HG03575 (cell line): ENCODE measurements at regions not wholly inside any gene's neighbourhood (a gene's known extent, or its start where the extent isn't known, plus 50 kb on each side); places are given as distances from the start of the nearest gene placed in this dataset.
"Not testable (repeated sequence)": the region's sequence is repeated elsewhere in the genome, so short reads cannot be mapped to it uniquely, and the experiment has no call there.

Experiments
- ATAC-seq: cut with Tn5 transposase; IDR thresholded peaks from one replicate; pipeline ENCODE4 v1.9.1; 2021; ENCODE audit not compliant: unreplicated experiment, insufficient number of reproducible peaks, low FRiP score; ENCODE audit errors: extremely low read depth

GRCh38 chr22:49514211-49514610 is 313.5 kb downstream of the BRD1 start:
- ATAC-seq, result no peak

DNA sequence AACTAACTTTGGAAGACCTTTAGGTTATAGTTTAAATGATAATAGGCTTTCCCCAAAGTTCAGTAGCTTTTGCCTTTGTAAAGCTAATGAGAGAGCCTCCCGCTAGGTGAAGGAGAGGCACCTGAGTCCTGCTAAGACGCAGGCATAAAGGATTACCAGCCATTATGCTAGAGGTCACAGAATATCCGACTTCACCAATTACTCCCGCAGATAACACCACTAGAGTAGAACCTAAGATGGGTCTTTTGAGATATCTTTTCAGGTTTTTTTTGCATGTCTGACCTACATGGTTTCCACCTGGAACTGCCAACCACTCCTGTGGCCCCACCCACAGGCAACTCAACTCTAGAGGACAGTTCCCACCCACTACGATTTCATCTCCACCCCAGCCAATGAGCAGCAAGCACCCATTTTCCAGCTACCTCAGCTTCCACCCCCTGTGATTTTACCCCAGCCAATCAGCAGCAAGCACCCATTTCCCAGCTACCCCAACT is 314.3 kb downstream of the BRD1 start:
- ATAC-seq, result no peak

DNA sequence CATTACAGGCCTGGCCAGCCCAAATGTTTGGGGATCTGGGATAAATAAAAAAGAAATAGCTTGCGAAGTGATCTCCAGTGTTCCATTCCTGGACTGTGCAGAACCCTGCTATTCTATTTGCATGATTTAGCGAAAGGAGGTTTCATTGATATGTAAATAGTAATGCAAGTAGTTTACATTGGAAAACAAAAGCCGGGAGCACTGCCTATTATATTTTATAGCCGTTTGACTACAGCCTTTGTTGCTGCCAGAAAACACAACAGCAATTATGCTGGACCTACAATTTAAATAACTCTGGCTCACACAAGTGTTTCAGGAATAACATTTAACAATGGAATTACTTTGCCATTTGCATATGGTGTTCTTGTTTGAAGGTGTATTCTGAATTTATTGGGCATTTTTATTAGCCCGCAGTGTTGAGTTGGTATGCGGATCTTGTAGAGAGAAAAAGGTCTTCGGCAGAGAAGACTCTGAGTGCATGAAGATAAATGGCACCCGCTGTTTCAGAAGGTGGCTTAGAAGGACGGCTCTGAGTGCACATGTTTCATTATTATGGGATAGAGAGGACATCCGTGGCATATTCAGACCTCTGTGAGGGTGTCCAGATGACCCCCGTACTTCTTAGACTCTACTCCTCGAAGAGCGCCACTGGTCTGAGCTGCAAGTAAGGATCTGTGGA is 315.0 kb downstream of the BRD1 start:
- ATAC-seq, result no peak

- not testable (repeated sequence) for ATAC-seq
These were observed 316.1 kb downstream of the BRD1 start for GRCh38 chr22:49511393-49512189.

DNA sequence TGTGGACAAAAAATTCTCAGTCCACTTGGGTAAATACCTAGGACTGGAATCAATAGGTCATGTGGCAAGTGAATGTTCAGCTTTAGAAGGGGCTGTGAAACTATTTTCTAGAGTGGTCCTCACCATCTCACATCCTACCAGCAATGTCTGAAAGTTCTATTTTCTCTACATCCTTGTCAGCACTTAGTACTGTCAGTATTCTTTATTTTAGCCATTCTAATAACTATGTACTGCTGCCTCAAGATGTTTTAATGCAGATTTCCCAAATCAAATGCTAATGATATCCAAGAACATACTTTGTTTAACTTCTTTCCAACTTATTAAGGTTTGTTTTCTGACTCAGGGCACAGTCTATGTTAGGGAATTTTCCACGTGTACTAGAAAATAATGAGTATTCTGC is 317.0 kb downstream of the BRD1 start:
- no peak for ATAC-seq

GRCh38 chr22:49509016-49509415 is 318.7 kb downstream of the BRD1 start:
- no peak for ATAC-seq

DNA sequence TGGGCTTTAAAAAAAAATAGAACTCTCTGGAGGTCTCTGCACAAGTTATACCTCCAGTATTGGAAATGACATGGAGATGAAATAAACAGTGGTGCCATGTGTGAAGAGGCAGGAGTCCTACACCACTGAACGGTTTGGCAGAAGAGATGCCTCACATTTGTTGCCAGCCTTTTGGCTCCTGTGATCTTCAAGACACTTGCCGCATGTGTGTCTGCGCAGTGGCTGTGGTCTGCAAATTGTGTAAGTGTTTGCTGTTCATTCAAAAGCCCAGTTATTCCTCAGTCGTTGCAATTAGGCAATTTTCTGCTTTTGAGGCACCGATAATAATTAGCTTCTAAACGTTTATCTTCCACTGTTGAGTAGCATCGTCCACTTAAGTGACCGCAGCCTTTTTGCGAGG is 319.1 kb downstream of the BRD1 start:
- ATAC-seq, result no peak

- no peak for ATAC-seq
These were observed 319.9 kb downstream of the BRD1 start for GRCh38 chr22:49507607-49508292.

- no peak for ATAC-seq
These were observed 321.7 kb downstream of the BRD1 start for GRCh38 chr22:49506010-49506400.

DNA sequence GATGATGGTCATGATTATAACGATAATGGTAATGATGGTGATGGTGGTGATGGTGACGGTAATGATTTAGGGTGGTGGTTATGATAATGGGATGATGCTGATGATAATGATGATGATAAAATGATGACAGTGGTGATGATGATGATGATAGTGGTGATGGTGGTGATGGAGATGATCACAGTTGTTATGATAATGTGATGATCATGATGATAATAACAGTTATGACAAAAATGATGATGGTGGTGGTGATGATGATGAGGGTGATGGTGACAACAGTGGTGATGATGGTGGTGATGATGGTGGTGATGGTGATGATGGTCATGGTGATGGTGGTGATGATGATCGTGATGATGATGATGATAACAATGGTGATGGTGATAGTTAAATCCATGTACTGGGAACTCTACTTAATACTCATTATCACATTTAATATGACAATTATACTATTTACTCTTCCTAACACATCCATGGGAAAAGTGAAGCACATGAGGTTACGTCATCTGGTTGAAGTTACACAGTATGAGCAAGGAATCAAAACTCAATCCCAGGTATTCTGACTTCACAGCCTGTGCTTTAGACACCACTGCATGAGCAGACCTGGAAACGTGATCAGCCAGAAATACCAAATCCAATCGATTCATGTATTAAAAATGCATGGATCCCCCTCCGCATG is 322.2 kb downstream of the BRD1 start:
- ATAC-seq, result no peak

GRCh38 chr22:49503896-49504521 is 323.7 kb downstream of the BRD1 start:
- ATAC-seq, result no peak

GRCh38 chr22:49503321-49503720 is 324.4 kb downstream of the BRD1 start:
- no peak for ATAC-seq

GRCh38 chr22:49502126-49502826 is 325.4 kb downstream of the BRD1 start:
- ATAC-seq, result no peak

- no peak for ATAC-seq
These were observed 326.7 kb downstream of the BRD1 start for GRCh38 chr22:49500942-49501395.

DNA sequence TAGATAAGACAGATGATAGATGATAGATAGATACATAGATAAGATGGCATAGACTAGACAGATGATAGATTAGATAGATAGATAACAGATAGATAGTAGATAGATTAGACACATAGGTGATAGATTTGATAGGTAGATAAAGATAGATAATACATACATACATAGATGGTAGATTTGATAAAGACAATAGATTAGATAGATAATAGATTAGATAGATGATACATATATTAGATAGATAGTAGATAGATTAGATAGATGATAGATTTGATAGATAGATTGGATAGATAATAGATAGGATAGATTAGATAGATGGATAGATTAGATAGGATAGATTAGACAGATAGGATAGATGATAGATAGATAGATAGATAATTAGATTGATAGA is 327.6 kb downstream of the BRD1 start:
- no peak for ATAC-seq

DNA sequence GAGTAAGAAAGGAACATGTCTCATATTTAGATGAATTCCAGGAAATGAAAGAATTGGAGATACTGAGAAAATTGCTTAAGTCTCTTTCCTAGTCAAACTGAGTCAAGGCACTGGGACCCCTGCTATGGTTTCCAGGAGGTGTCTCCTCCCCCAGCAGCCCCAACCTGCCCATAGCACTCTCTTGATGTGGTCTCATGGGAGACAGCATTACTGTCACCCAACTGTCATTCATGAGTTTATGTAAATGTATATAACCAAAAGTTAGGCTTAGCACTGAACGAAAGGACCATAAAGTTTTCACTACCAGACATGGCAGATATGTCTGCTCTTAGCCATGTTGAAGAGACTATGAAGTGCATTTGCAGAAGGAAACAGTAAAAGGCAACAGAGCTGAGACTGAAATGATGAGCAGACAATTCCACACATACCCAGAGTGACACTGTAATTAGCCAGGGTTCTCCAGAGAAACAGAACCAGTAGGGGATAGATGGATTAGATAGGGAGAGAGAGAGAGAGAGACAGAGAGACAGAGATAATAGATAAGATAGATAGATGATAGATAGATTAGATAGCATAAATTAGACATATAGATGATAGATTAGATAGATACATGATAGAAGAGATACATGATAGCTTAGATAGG is 328.1 kb downstream of the BRD1 start:
- ATAC-seq, result no peak

DNA sequence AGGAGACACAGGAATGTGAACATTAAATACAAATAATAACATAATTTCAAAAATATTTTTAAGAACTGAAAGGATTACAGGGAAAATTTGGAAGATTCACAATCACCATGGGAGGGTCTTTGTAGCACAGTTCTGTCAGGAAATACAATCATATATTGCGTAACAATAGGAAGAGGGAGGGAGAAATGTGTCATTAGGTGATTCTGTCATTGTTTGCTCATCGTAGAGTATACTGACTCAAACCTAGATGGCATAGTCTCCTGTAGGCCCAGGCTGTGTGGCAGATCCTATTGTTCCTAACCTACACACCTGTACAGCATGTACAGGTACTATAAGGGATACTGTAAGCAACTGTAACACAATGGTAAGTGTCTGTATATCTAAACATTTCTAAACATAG is 330.4 kb downstream of the BRD1 start:
- ATAC-seq, result no peak

GRCh38 chr22:49494555-49494954 is 333.1 kb downstream of the BRD1 start:
- no peak for ATAC-seq
